PC-9 (cell line): ENCODE measurements at regions not wholly inside any gene's neighbourhood (a gene's known extent, or its start where the extent isn't known, plus 50 kb on each side); places are given as distances from the start of the nearest gene placed in this dataset.

Experiments
- BruUV-seq: library from RNA; stranded (reverse); fragments of 400-500 nt; replicated peaks from 2 replicates; lab custom pipeline; 2021; lab: Mats Ljungman, UMichigan
- CTCF ChIA-PET: fragments of 300-600 bp; sonication (Branson Sonifier 250); formaldehyde crosslinking; loops from one replicate; lab custom pipeline; 2022; ENCODE audit warnings: antibody characterized with exemption; lab: Charles Lee
- POLR2A ChIA-PET: fragments of 300-600 bp; sonication (Branson Sonifier 250); formaldehyde crosslinking; loops from one replicate; lab custom pipeline; 2022; ENCODE audit warnings: antibody characterized with exemption; ENCODE audit not compliant: unreplicated experiment; lab: Charles Lee
- DNase-seq, 2 experiments: peaks; one replicate each; pipeline versions ENCODE4 v3.0.0 to v3.0.0-alpha.2; 2015 to 2022; ENCODE audit warnings: mixed read lengths in 1 of 2
- H2AFZ ChIP-seq: fragments of 200-600 bp; sonication (generic); 2 replicates; pipeline ENCODE4 v1.8.1; 2017; ENCODE audit warnings: antibody characterized with exemption
- H3F3A ChIP-seq: fragments of 200-600 bp; sonication (generic); 2 replicates; pipeline ENCODE4 v1.8.1; 2017; ENCODE audit warnings: antibody characterized with exemption, mild to moderate bottlenecking, low read depth; ENCODE audit not compliant: insufficient read depth
- H3K27ac ChIP-seq: fragments of 200-600 bp; sonication (generic); 2 replicates; pipeline ENCODE4 v1.6.1; 2016; ENCODE audit warnings: mixed run types
- H3K27me3 ChIP-seq: fragments of 200-600 bp; sonication (generic); 2 replicates; pipeline ENCODE4 v1.6.1; 2016; ENCODE audit warnings: low read depth, mixed run types; ENCODE audit not compliant: insufficient read depth
- H3K36me3 ChIP-seq: fragments of 200-600 bp; sonication (generic); 2 replicates; pipeline ENCODE4 v1.6.1; 2016; ENCODE audit warnings: low read depth, mixed run types
- H3K4me1 ChIP-seq: fragments of 200-600 bp; sonication (generic); replicated peaks from 2 replicates; pipeline ENCODE4 v1.6.1; 2016; ENCODE audit warnings: mixed run types; ENCODE audit not compliant: insufficient read depth
- H3K4me2 ChIP-seq: fragments of 200-600 bp; sonication (generic); 2 replicates; pipeline ENCODE4 v1.6.1; 2017; ENCODE audit warnings: mixed run types
- H3K4me3 ChIP-seq: fragments of 200-600 bp; sonication (generic); 2 replicates; pipeline ENCODE4 v1.6.1; 2016; ENCODE audit warnings: mixed run types
- H3K79me2 ChIP-seq: fragments of 200-600 bp; sonication (generic); 2 replicates; pipeline ENCODE4 v1.6.1; 2017; ENCODE audit warnings: low read depth, mixed run types
- H3K9me2 ChIP-seq: fragments of 200-600 bp; sonication (generic); 2 replicates; pipeline ENCODE4 v1.8.1; 2017; ENCODE audit warnings: mild to moderate bottlenecking; ENCODE audit not compliant: insufficient read depth
- H3K9me3 ChIP-seq: fragments of 200-600 bp; sonication (generic); 2 replicates; pipeline ENCODE4 v1.8.1; 2016; ENCODE audit warnings: low read depth; ENCODE audit not compliant: insufficient read depth
- H4K20me1 ChIP-seq: fragments of 200-600 bp; sonication (generic); 2 replicates; pipeline ENCODE4 v1.8.1; 2017; ENCODE audit not compliant: insufficient read depth
- EZH2 ChIP-seq: fragments of 200-600 bp; sonication (generic); IDR thresholded peaks from 2 replicates; pipeline ENCODE4 v1.8.0; 2017; ENCODE audit warnings: antibody characterized with exemption, low read depth
- intact Hi-C: fragments of 100-400 bp; cut with micrococcal nuclease; formaldehyde crosslinking; loops from one replicate; pipeline ENCODE4 v1.10.0; 2022; ENCODE audit not compliant: unreplicated experiment
- TF ChIP-seq, protein P1 (sequence below): fragments of 200-600 bp; sonication (generic); conservative IDR thresholded peaks from 2 replicates; pipeline ENCODE4 v1.6.1; 2017; ENCODE audit warnings: mixed run types, antibody characterized with exemption, mild to moderate bottlenecking, moderate library complexity

DNA sequence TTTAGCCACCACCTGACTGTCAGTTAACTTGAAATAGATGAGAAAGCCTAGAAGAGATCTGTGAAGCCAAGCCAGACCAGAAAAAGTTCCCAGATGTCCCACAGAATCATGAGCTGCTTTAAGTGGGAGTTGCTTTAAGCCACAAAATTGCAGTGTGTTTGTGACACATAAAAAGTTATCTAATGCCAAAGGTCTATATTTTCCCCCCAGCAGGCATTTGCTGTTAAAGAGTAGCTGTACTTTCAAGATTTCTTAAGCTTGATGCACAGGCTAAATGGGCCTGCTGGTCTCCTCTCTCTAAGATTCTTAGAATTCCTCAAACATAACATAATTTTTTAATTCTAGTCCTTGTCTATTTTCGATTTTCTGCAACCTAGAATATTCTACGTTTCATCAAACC, 825.7 kb downstream of the FAM181B start:
- H3K27ac ChIP-seq, result no peak overlapping the region
- ChIA-PET CTCF (no interaction called here), POLR2A (no interaction called here)
- H3K4me2 ChIP-seq, result no peak overlapping the region
- no peaks in the 10 kb centered on the region for H3K79me2 ChIP-seq
- H3K36me3 ChIP-seq, result no peaks in the 10 kb centered on the region
- no peaks in the 10 kb centered on the region; the same call in 1 of the 2 replicates for H3K9me2 ChIP-seq
- no peak overlapping the region for H3K4me3 ChIP-seq
- no TSS peak for BruUV-seq
- no peaks in the 10 kb centered on the region for H3K4me1 ChIP-seq
- H3F3A ChIP-seq, result no peaks in the 10 kb centered on the region
- H3K9me3 ChIP-seq, result no peaks in the 10 kb centered on the region
- no peak for TF ChIP-seq EZH2
- TF ChIP-seq, protein P1, sequence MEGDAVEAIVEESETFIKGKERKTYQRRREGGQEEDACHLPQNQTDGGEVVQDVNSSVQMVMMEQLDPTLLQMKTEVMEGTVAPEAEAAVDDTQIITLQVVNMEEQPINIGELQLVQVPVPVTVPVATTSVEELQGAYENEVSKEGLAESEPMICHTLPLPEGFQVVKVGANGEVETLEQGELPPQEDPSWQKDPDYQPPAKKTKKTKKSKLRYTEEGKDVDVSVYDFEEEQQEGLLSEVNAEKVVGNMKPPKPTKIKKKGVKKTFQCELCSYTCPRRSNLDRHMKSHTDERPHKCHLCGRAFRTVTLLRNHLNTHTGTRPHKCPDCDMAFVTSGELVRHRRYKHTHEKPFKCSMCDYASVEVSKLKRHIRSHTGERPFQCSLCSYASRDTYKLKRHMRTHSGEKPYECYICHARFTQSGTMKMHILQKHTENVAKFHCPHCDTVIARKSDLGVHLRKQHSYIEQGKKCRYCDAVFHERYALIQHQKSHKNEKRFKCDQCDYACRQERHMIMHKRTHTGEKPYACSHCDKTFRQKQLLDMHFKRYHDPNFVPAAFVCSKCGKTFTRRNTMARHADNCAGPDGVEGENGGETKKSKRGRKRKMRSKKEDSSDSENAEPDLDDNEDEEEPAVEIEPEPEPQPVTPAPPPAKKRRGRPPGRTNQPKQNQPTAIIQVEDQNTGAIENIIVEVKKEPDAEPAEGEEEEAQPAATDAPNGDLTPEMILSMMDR, result no peak
- no peak for DNase-seq
- H4K20me1 ChIP-seq, result no peaks in the 10 kb centered on the region
- intact Hi-C loops, result no loop called here
- H3K27me3 ChIP-seq, result no peaks in the 10 kb centered on the region
- no peak overlapping the region for H2AFZ ChIP-seq

GRCh38 chr11:81899156-81899555, 834.5 kb downstream of the FAM181B start:
- CTCF ChIA-PET, result no interaction called here
- Histone ChIP-seq H3K36me3 (no peaks in the 10 kb centered on the region), H3K9me2 (no peaks in the 10 kb centered on the region), H3K4me2 (no peak overlapping the region), H3K27ac (no peak overlapping the region), H2AFZ (no peak overlapping the region), H3K4me1 (no peaks in the 10 kb centered on the region), H3K4me3 (no peak overlapping the region), H3K27me3 (peaks cover 9% of the 10 kb centered on the region; the same call in 1 of the 2 replicates), H3F3A (no peaks in the 10 kb centered on the region), H4K20me1 (no peaks in the 10 kb centered on the region), H3K79me2 (no peaks in the 10 kb centered on the region), H3K9me3 (no peaks in the 10 kb centered on the region)
- POLR2A ChIA-PET, result no interaction called here
- BruUV-seq, result no TSS peak
- intact Hi-C loops, result no loop called here
- no peak for DNase-seq
- TF ChIP-seq, protein P1, result no peak
- TF ChIP-seq EZH2, result no peak

- H3F3A ChIP-seq, result no peaks in the 10 kb centered on the region
- no peaks in the 10 kb centered on the region for H3K36me3 ChIP-seq
- no peak for DNase-seq
- H3K9me2 ChIP-seq, result no peaks in the 10 kb centered on the region
- ChIA-PET CTCF (no interaction called here), POLR2A (no interaction called here)
- BruUV-seq, result no TSS peak
- intact Hi-C loops, result no loop called here
- H3K4me2 ChIP-seq, result no peak overlapping the region
- H4K20me1 ChIP-seq, result no peaks in the 10 kb centered on the region
- H3K4me3 ChIP-seq, result no peak overlapping the region
- H3K27ac ChIP-seq, result no peak overlapping the region
- H3K4me1 ChIP-seq, result no peaks in the 10 kb centered on the region
- no peaks in the 10 kb centered on the region for H3K79me2 ChIP-seq
- H2AFZ ChIP-seq, result no peak overlapping the region
- H3K9me3 ChIP-seq, result no peaks in the 10 kb centered on the region
- TF ChIP-seq, protein P1, result no peak
- no peak for TF ChIP-seq EZH2
- H3K27me3 ChIP-seq, result peaks cover 9% of the 10 kb centered on the region; the same call in 1 of the 2 replicates
Measured at GRCh38 chr11:81897639-81898038, 836.0 kb downstream of the FAM181B start.
